ENCODE measurements at regions not wholly inside any gene's neighbourhood (a gene's known extent, or its start where the extent isn't known, plus 50 kb on each side); places are given as distances from the start of the nearest gene placed in this dataset.

DNA sequence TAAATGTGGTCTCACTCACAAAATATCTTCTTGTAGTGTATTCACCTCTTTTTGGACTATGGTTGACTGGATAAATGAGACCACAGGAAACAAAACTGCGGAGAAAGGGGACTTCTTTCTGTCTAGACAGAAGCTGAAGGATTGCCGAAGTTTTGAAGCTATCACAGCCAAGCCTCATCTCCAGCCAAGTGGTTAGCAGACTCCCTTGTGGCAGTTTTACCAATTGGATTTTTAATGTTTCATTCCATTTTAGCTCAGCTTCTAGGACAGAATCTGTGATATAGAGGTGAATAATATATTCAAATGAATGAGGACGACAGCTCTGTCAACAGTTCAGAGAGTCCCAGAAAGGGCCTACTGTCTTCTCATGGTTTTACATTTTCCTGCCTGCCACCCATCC, 215.7 kb upstream of the ZNF608 start:
- ChIA-PET POLR2A (no interaction called here), CTCF (no interaction called here)
- no peak for DNase-seq (ENCODE audit: low read depth, low spot score)
- no peak for ATAC-seq
- Histone ChIP-seq H3K9me3 (ENCODE audit: control insufficient read depth, insufficient read depth, low read depth, low read length) (no peaks in the 10 kb centered on the region), H3K27me3 (ENCODE audit: control insufficient read depth, insufficient read depth, low read length) (no peaks in the 10 kb centered on the region), H3K27ac (ENCODE audit: low read length) (no peak overlapping the region; the same call in 1 of the 2 replicates), H3K36me3 (ENCODE audit: control insufficient read depth, insufficient read depth, low read length) (no peaks in the 10 kb centered on the region), H3K4me3 (ENCODE audit: low read depth in 2 of 2, low read length in 2 of 2) (no peak overlapping the region), H3K4me1 (ENCODE audit: control insufficient read depth, insufficient read depth, low read length) (no peaks in the 10 kb centered on the region)
- intact Hi-C loops (cut with micrococcal nuclease; ENCODE audit: unreplicated experiment) (no loop called here), in situ Hi-C loops (cut with HindIII; ENCODE audit: low pct_unique_long_range_greater_than_20kb, low sequenced_read_pairs) (no loop called here)
- BruUV-seq (replicated peaks), result no TSS peak
- no peak for TF ChIP-seq TCF7L2 (IDR thresholded peaks at IDR 0.05; ENCODE audit: low read depth, low read length)
- no peak for TF ChIP-seq CTCF (IDR thresholded peaks at IDR 0.05)
- no peak for TF ChIP-seq SIN3A (IDR thresholded peaks at IDR 0.05; ENCODE audit: borderline replicate concordance, insufficient read depth, low read depth, low read length)
- TF ChIP-seq, protein P1, sequence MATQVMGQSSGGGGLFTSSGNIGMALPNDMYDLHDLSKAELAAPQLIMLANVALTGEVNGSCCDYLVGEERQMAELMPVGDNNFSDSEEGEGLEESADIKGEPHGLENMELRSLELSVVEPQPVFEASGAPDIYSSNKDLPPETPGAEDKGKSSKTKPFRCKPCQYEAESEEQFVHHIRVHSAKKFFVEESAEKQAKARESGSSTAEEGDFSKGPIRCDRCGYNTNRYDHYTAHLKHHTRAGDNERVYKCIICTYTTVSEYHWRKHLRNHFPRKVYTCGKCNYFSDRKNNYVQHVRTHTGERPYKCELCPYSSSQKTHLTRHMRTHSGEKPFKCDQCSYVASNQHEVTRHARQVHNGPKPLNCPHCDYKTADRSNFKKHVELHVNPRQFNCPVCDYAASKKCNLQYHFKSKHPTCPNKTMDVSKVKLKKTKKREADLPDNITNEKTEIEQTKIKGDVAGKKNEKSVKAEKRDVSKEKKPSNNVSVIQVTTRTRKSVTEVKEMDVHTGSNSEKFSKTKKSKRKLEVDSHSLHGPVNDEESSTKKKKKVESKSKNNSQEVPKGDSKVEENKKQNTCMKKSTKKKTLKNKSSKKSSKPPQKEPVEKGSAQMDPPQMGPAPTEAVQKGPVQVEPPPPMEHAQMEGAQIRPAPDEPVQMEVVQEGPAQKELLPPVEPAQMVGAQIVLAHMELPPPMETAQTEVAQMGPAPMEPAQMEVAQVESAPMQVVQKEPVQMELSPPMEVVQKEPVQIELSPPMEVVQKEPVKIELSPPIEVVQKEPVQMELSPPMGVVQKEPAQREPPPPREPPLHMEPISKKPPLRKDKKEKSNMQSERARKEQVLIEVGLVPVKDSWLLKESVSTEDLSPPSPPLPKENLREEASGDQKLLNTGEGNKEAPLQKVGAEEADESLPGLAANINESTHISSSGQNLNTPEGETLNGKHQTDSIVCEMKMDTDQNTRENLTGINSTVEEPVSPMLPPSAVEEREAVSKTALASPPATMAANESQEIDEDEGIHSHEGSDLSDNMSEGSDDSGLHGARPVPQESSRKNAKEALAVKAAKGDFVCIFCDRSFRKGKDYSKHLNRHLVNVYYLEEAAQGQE (IDR thresholded peaks at IDR 0.05; ENCODE audit: insufficient read depth in 1 of 2, low read depth in 2 of 2, low read length in 1 of 2), result no peak
- TF ChIP-seq POLR2AphosphoS5 (IDR thresholded peaks at IDR 0.05; ENCODE audit: low read depth, low read length), result no peak

- ChIA-PET CTCF (no interaction called here), POLR2A (no interaction called here)
- in situ Hi-C loops (cut with HindIII; ENCODE audit: low pct_unique_long_range_greater_than_20kb, low sequenced_read_pairs), result no loop called here
These were observed 216.3 kb upstream of the ZNF608 start for GRCh38 chr5:124962735-124963134.

More at GRCh38 chr5:124962735-124963134, 216.3 kb upstream of the ZNF608 start:
- Histone ChIP-seq H3K4me3 (ENCODE audit: low read depth in 2 of 2, low read length in 2 of 2) (no peak overlapping the region), H3K9me3 (ENCODE audit: control insufficient read depth, insufficient read depth, low read depth, low read length) (no peaks in the 10 kb centered on the region), H3K4me1 (ENCODE audit: control insufficient read depth, insufficient read depth, low read length) (no peaks in the 10 kb centered on the region), H3K27me3 (ENCODE audit: control insufficient read depth, insufficient read depth, low read length) (no peaks in the 10 kb centered on the region), H3K27ac (ENCODE audit: low read length) (peak overlapping the region; percentile 3; the same call in 1 of the 2 replicates), H3K36me3 (ENCODE audit: control insufficient read depth, insufficient read depth, low read length) (no peaks in the 10 kb centered on the region)
- ATAC-seq (no peak), DNase-seq (ENCODE audit: low read depth, low spot score) (no peak)
- intact Hi-C loops (cut with micrococcal nuclease; ENCODE audit: unreplicated experiment), result no loop called here
- TF ChIP-seq CTCF (IDR thresholded peaks at IDR 0.05) (no peak), POLR2AphosphoS5 (IDR thresholded peaks at IDR 0.05; ENCODE audit: low read depth, low read length) (no peak), TCF7L2 (IDR thresholded peaks at IDR 0.05; ENCODE audit: low read depth, low read length) (no peak), SIN3A (IDR thresholded peaks at IDR 0.05; ENCODE audit: borderline replicate concordance, insufficient read depth, low read depth, low read length) (no peak)
- TF ChIP-seq, protein P1 (IDR thresholded peaks at IDR 0.05; ENCODE audit: insufficient read depth in 1 of 2, low read depth in 2 of 2, low read length in 1 of 2), result no peak
- BruUV-seq (replicated peaks), result no TSS peak
